Myocyte (in vitro differentiated cells): ENCODE measurements at regions not wholly inside any gene's neighbourhood (a gene's known extent, or its start where the extent isn't known, plus 50 kb on each side); places are given as distances from the start of the nearest gene placed in this dataset.

Experiments
- DNase-seq: peaks from one replicate; pipeline ENCODE4 v3.0.0-alpha.2; 2012; ENCODE audit warnings: low read depth

GRCh38 chr6:91341473-91341872, 754.6 kb upstream of the MAP3K7 start:
- no peak for DNase-seq

- no peak for DNase-seq
These were observed 754.1 kb upstream of the MAP3K7 start for GRCh38 chr6:91340896-91341395.

- DNase-seq, result no peak
These were observed 751.1 kb upstream of the MAP3K7 start for GRCh38 chr6:91337967-91338366.

GRCh38 chr6:91330896-91331295, 744.0 kb upstream of the MAP3K7 start:
- DNase-seq, result no peak

GRCh38 chr6:91328241-91328640, 741.4 kb upstream of the MAP3K7 start:
- DNase-seq, result no peak

- DNase-seq, result no peak
These were observed 737.8 kb upstream of the MAP3K7 start for GRCh38 chr6:91324711-91325110.

- DNase-seq, result no peak
These were observed 731.1 kb upstream of the MAP3K7 start for GRCh38 chr6:91317984-91318383.

- DNase-seq, result no peak
These were observed 730.5 kb upstream of the MAP3K7 start for GRCh38 chr6:91317247-91317835.

- no peak for DNase-seq
These were observed 723.3 kb upstream of the MAP3K7 start for GRCh38 chr6:91310178-91310577.

GRCh38 chr6:91305755-91306154, 718.9 kb upstream of the MAP3K7 start:
- DNase-seq, result no peak

GRCh38 chr6:91304521-91304920, 717.6 kb upstream of the MAP3K7 start:
- no peak for DNase-seq

GRCh38 chr6:91303326-91303725, 716.5 kb upstream of the MAP3K7 start:
- DNase-seq, result no peak

GRCh38 chr6:91299544-91300491, 712.9 kb upstream of the MAP3K7 start:
- DNase-seq, result peak; percentile 19

- no peak for DNase-seq
These were observed 711.8 kb upstream of the MAP3K7 start for GRCh38 chr6:91298543-91299145.

GRCh38 chr6:91293395-91293794, 706.5 kb upstream of the MAP3K7 start:
- no peak for DNase-seq

- DNase-seq, result no peak
These were observed 704.2 kb upstream of the MAP3K7 start for GRCh38 chr6:91291071-91291470.

GRCh38 chr6:91288741-91289140, 701.9 kb upstream of the MAP3K7 start:
- peak; percentile 31 for DNase-seq

GRCh38 chr6:91281901-91282300, 695.0 kb upstream of the MAP3K7 start:
- no peak for DNase-seq

- DNase-seq, result no peak
These were observed 693.6 kb upstream of the MAP3K7 start for GRCh38 chr6:91280494-91280830.

GRCh38 chr6:91279740-91280493, 693.0 kb upstream of the MAP3K7 start:
- no peak for DNase-seq

- no peak for DNase-seq
These were observed 691.5 kb upstream of the MAP3K7 start for GRCh38 chr6:91278416-91278815.

- DNase-seq, result no peak
These were observed 689.4 kb upstream of the MAP3K7 start for GRCh38 chr6:91276315-91276714.
